ENCODE measurements at regions not wholly inside any gene's neighbourhood (a gene's known extent, or its start where the extent isn't known, plus 50 kb on each side); places are given as distances from the start of the nearest gene placed in this dataset.
"Not testable (repeated sequence)": the region's sequence is repeated elsewhere in the genome, so short reads cannot be mapped to it uniquely, and the experiment has no call there.

GRCh38 chr16:29202642-29203041, 203.9 kb downstream of the NPIPB11 start:
- TF ChIP-seq CTCF, POLR2A (IDR thresholded peaks at IDR 0.05): not testable (repeated sequence)

Data from esophagus squamous epithelium (tissue), 4 donors.